Memory B cell (primary cell): ENCODE measurements at regions not wholly inside any gene's neighbourhood (a gene's known extent, or its start where the extent isn't known, plus 50 kb on each side); places are given as distances from the start of the nearest gene placed in this dataset.

Source experiments
- ATAC-seq: fragments of 150-1000 bp; cut with Tn5 transposase; 2 replicates; pipeline ENCODE4 v1.10.0; 2021; ENCODE audit warnings: low read depth, mild to moderate bottlenecking, moderate library complexity
- DNase-seq, 2 donors: peaks; one replicate each; pipeline ENCODE4 v3.0.0; 2022; ENCODE audit warnings: low spot score in 2 of 2
- H3K27ac Mint-ChIP-seq: one replicate; pipeline ENCODE4 v1.8.0; 2022; ENCODE audit warnings: mild to moderate bottlenecking, moderate library complexity, mixed read lengths
- H3K27me3 Mint-ChIP-seq: one replicate; pipeline ENCODE4 v1.8.0; 2022; ENCODE audit warnings: mixed read lengths
- H3K36me3 Mint-ChIP-seq: one replicate; pipeline ENCODE4 v1.8.0; 2022; ENCODE audit warnings: mild to moderate bottlenecking, mixed read lengths
- H3K4me1 Mint-ChIP-seq: one replicate; pipeline ENCODE4 v1.8.0; 2022; ENCODE audit warnings: mixed read lengths
- H3K4me3 Mint-ChIP-seq: one replicate; pipeline ENCODE4 v1.8.0; 2022; ENCODE audit warnings: mild to moderate bottlenecking, moderate library complexity, mixed read lengths
- H3K9me3 Mint-ChIP-seq: one replicate; pipeline ENCODE4 v1.8.0; 2022; ENCODE audit warnings: mixed read lengths

DNA sequence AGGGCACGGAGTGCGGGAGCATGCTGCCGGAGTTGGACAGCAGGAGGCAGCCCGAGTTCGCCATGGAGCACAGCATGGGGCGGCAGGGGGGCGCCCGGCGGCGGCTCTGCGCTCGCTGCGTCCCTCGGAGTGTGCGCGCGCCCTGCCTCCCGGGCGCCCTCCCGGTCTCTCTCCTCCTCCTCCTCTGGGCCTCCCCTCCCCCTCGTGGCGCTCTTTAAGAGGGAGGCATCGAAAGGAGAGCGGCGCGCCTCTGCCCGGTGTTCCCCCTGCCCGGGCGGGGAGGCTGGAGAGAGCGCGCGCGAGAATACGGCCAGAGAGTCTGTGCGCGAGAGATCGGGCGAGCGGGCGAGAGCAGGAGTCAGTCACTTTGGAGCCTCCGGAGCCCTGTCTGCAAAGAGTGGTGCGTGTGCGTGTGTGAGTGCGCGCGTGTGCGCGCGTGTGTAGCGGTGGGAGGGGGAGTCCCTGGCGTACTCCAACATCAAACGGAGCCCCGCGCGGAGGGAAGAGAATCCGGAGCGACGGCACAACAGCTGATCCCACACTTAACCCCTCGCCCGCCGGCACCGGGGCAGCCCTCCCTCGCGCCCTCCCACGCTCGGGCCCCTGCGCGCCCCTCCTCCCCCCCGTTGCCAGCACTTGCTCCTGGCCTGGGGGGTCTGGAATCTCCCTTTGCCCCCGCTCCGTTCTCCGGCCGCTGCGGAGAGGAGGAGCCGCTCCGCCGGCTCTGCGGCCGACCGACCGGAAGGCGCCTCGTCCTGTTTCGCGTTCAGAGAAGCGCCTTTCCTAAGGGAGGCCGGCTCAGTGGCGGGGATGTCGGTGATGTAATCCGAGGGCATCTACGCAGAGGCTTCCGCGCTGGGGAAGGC is 108.9 kb downstream of the ENGASE start:
- H3K36me3 Mint-ChIP-seq: no peaks in the 10 kb centered on the region
- peaks cover 3% of the 10 kb centered on the region for H3K4me1 Mint-ChIP-seq
- H3K9me3 Mint-ChIP-seq: no peaks in the 10 kb centered on the region
- H3K27me3 Mint-ChIP-seq: peaks cover 23% of the 10 kb centered on the region
- ATAC-seq (no peak), DNase-seq (no peak)
- peak overlapping the region; percentile 63 for H3K4me3 Mint-ChIP-seq
- H3K27ac Mint-ChIP-seq: no peak overlapping the region

DNA sequence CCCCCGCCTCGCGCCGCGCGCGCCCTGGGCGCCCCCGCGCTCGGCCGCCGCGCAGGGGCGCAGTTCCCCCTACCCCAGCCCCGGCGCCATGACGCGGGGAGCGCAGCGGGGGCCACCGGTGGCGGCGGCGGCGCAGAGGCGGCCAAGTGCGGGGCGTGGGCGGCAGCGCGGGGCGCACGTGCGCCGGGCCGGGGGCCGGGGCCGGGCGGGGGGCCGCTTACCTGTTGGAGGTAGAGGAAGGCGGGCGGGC is 108.3 kb downstream of the ENGASE start:
- H3K4me1 Mint-ChIP-seq: peaks cover 3% of the 10 kb centered on the region
- DNase-seq (no peak), ATAC-seq (no peak)
- peaks cover 23% of the 10 kb centered on the region for H3K27me3 Mint-ChIP-seq
- no peak overlapping the region for H3K27ac Mint-ChIP-seq
- no peaks in the 10 kb centered on the region for H3K36me3 Mint-ChIP-seq
- H3K9me3 Mint-ChIP-seq: no peaks in the 10 kb centered on the region
- no peak overlapping the region for H3K4me3 Mint-ChIP-seq

DNA sequence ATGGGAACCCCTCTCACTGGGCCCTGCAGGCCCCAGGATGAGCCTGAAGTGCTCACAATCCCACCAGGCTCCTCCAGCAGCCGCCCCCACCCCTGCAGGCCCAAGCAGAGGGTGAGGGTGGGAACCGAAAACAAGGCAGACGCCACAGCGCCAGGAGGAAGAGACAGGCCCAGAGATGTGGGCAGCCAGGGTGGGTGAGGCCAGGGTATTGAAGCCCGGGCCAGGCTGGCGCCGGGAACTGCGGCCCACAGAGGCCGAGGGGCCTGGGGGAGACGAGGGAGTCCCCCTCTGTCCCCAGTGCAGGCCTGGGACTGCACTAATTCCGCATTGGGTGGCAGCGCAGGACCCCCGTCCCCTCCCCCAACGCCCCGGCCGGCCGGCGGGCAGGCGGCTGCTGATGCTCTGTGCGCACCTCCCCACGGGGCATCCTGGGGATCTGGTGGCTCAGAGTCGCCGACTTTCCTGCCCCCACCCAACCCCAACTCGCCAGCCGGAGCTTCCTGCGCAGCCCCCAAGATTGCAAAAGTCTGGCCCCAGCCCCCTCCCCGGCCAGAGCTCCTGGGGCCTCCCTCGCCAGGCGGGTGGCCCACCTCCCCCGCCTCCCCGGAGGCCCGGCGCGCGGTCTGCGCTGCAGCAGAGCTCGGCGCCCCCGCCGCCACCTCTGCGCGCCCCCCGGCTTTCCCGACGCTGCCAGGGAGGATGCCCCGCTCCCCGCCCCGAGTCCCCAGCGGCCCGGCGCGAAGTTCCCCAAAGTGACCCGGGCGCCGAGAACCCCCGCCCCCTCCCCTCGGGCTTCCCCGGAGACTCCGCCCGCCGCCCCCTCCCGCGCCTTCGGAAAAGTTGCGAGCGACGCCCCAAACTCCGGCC is 107.8 kb downstream of the ENGASE start:
- Mint-ChIP-seq H3K4me3 (no peak overlapping the region), H3K27ac (no peak overlapping the region), H3K27me3 (peaks cover 21% of the 10 kb centered on the region), H3K9me3 (no peaks in the 10 kb centered on the region), H3K36me3 (no peaks in the 10 kb centered on the region), H3K4me1 (peaks cover 3% of the 10 kb centered on the region)
- ATAC-seq: no peak
- DNase-seq: no peak

DNA sequence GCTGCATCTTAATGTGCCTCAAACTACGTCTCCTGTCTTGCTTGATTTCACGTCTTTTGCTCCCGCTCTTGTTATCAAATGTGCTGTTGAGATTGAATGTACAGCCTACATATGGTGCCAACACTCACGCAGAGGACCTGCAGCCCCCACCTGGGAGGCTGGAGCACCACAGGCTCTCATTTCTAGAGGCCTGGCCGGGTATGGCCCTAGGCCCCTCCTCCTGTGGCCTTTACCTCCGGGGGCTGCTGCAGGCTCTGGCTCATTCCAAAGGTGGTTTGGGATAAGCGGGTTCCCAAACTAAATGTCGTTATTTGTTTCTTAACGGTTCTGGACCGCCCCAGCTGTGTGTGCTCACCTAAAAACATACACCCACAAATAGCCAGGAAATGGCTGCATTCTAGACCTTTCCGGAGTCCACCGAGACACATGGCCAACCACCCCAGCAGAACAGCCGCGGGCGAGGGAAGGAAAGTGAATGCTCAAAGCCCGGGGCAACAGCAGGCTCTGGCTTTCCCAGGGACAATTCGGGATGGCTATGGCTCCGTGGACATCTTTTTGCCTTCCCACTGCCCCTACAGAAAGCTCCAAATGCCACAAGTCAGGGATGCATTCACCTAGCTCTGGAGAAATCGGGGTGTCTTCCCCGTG is 105.9 kb downstream of the ENGASE start:
- Mint-ChIP-seq H3K9me3 (no peaks in the 10 kb centered on the region), H3K4me3 (no peak overlapping the region), H3K4me1 (peaks cover 3% of the 10 kb centered on the region), H3K36me3 (no peaks in the 10 kb centered on the region), H3K27ac (no peak overlapping the region), H3K27me3 (peaks cover 23% of the 10 kb centered on the region)
- no peak for DNase-seq
- no peak for ATAC-seq

DNA sequence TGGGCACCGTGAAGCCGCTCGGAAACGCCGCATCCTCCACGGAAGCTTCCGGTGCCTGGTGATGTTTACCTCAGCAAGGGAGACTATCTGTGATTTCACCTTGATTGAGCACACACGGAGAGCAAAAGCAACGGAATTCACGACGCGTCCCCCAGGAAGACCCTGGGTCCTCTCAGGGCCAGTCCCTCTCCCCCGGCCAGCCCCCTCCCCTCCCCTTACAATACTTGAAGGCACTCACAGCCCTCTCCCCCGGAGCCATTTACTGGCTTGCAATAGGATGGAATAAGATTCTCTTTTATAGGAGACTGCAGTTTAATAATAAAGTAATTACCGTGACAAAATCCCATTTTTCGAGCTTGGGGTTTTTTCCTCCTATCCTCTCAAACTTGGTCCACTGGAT is 104.7 kb downstream of the ENGASE start:
- Mint-ChIP-seq H3K4me1 (peaks cover 3% of the 10 kb centered on the region), H3K9me3 (no peaks in the 10 kb centered on the region), H3K27ac (no peak overlapping the region), H3K27me3 (peaks cover 19% of the 10 kb centered on the region), H3K36me3 (no peaks in the 10 kb centered on the region), H3K4me3 (no peak overlapping the region)
- ATAC-seq (no peak), DNase-seq (no peak)

DNA sequence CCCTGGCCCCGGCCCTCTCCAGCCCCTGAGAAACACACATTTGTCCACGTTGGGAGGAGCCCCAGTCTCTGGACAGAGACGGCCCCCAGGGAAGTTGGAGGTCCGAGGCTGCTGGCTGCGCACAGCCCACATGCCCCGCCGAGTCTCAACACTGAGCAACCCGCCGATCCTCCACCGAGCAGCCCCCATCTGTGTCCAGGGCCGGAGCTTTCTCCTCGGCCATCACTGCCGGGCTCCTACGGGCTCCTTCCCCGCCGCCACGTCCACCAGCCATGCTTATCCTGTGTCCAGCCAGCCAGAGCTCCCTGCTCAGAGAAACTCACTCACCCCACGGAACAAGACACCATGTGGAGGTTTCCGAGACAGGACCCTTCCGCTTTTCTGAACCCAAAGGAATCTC is 103.3 kb downstream of the ENGASE start:
- no peak for DNase-seq
- H3K9me3 Mint-ChIP-seq: no peaks in the 10 kb centered on the region

DNA sequence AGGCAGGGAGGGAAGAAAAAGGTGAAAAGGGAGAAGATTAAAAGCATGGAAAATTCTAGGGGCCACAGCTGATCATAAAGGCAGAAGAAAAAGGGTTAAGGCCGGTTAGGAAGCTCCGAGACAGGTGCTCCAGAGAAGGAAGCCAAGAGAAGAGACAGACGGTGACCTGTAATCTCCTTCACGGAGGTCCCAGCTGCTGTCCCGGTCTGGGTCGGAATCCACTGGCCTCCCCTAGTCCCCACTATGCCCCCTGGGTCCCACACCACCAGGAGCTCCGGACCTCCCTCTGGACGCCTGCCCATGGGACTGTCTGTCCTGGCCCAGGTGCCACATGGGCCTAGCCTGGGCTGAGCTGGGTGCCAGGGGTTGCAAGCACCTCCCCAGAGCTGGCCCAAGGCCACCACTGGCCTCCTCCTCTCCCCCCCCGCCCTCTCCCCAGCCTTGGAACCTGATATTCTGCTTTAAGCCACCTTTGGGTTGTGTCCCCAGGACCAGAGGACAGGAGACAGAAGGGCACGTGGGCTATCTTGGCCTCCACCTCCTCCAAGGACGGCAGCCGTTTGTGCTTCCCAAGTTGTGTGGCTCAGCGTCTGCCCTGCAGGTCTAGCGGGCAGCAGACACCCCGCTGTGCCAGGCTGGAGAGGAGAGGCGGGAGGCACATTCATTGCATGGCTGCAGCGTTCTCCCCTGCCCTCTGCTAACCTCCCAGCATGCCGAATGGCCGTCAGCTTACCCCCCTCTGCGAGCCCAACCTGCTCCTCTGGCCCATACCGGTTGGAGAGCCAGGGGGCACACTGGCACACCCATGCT is 102.4 kb downstream of the ENGASE start:
- no peaks in the 10 kb centered on the region for H3K4me1 Mint-ChIP-seq
- no peak for ATAC-seq

More for the DNA sequence above, 103.3 kb downstream of the ENGASE start:
- H3K4me3 Mint-ChIP-seq: no peak overlapping the region
- ATAC-seq: no peak
- H3K4me1 Mint-ChIP-seq: no peaks in the 10 kb centered on the region
- no peaks in the 10 kb centered on the region for H3K36me3 Mint-ChIP-seq
- peaks cover 16% of the 10 kb centered on the region for H3K27me3 Mint-ChIP-seq
- H3K27ac Mint-ChIP-seq: no peak overlapping the region

DNA sequence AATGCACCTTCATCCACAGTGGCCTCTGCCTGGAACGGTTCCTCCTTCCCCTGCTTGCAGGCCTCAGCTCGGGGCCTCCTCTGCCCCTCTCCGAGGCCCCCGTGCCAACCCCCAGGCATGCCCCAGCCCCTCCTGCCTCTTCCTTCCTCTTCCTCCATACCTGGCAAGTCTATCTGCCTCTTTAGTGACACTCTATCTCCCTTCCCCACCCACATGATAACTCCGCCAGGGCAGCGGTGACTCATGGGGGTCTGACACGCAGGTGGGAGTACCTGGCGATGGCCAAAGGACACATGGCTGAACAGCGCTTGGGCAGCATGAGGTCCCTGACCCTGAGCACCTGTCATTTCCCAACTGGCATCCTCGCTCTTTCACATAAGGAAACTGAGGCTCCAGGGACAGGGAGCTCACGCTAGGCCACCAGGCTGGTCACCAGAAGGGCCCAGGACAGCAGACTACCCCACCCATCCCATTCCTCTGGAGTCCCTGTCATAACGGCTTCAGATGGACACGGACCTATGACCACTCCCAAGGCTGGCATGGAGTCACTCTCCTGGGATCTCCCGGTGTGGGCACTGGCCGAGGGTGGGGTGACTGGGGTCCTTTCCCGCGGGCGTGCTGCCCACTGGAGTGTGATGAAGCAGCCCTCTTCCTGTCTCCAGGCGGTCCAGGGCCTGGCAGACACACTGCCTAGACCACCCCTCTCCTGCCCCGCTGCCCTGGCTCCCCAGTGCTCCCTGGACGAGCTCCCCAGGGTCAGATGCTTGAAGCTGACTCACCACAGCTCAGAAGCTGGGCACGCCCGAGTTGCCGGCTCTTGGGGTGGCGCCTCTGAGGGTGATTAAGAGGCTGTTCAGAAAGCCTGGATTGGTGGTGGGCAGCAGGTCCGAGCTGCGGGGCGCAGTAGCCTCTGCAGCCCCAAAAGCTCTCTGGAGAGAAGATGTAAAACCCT is 100.6 kb downstream of the ENGASE start:
- peaks cover 10% of the 10 kb centered on the region for H3K27me3 Mint-ChIP-seq

More for the DNA sequence above, 102.4 kb downstream of the ENGASE start:
- DNase-seq: no peak
- Mint-ChIP-seq H3K27me3 (peaks cover 15% of the 10 kb centered on the region), H3K27ac (no peak overlapping the region), H3K9me3 (no peaks in the 10 kb centered on the region), H3K36me3 (no peaks in the 10 kb centered on the region), H3K4me3 (no peak overlapping the region)

DNA sequence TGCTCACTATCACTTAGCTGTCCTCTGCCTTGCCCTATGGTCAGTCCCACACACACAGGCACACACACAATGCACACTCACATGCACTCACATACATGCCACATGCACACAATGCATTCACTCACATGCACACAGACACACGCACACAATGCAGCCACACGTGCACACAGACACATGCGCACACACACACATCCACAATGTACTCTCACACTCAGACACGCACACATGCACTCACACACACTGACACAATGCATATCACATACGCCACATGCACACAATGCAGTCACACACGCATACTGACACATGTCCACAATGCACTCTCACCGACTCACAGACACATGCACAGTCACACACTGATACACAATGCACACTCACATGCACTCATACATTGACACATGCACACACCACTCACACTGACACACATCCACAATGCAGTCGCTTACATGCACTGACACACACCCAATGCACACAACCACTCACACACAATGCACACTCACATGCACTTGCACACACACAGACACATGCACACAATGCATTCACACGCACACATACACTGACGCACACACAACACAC is 99.7 kb downstream of the ENGASE start:
- Mint-ChIP-seq H3K27ac (no peak overlapping the region), H3K36me3 (no peaks in the 10 kb centered on the region)

More for the DNA sequence above, 100.6 kb downstream of the ENGASE start:
- Mint-ChIP-seq H3K4me3 (no peak overlapping the region), H3K4me1 (no peaks in the 10 kb centered on the region), H3K36me3 (no peaks in the 10 kb centered on the region), H3K27ac (no peak overlapping the region), H3K9me3 (no peaks in the 10 kb centered on the region)
- no peak for DNase-seq
- ATAC-seq: no peak

DNA sequence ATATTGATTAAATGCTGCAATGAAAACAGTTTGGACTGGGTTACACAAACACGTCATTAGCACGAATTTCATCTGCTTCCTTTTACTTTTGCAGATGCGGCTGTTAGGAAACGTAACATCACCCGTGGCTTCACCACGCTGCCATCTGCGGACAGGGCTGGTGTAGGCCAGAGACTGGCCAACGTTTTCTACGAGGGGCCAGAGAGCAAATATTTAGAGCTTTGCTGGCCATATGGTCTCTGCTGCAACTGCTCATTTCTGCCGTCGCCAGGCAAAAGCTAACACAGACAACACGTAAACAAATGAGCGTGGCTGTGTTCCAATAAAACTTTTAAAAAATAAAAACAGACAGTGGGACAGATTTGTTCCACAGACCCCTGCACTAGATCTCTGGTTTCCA is 96.6 kb downstream of the ENGASE start:
- ATAC-seq (no peak), DNase-seq (no peak)
- H3K36me3 Mint-ChIP-seq: no peaks in the 10 kb centered on the region
- H3K9me3 Mint-ChIP-seq: no peaks in the 10 kb centered on the region
- no peak overlapping the region for H3K27ac Mint-ChIP-seq
- H3K4me3 Mint-ChIP-seq: no peak overlapping the region
- no peaks in the 10 kb centered on the region for H3K4me1 Mint-ChIP-seq
- H3K27me3 Mint-ChIP-seq: peaks cover 10% of the 10 kb centered on the region

More for the DNA sequence above, 99.7 kb downstream of the ENGASE start:
- no peak for ATAC-seq
- peaks cover 14% of the 10 kb centered on the region for H3K27me3 Mint-ChIP-seq
- H3K4me1 Mint-ChIP-seq: no peaks in the 10 kb centered on the region
- DNase-seq: no peak
- H3K9me3 Mint-ChIP-seq: no peaks in the 10 kb centered on the region
- no peak overlapping the region for H3K4me3 Mint-ChIP-seq

DNA sequence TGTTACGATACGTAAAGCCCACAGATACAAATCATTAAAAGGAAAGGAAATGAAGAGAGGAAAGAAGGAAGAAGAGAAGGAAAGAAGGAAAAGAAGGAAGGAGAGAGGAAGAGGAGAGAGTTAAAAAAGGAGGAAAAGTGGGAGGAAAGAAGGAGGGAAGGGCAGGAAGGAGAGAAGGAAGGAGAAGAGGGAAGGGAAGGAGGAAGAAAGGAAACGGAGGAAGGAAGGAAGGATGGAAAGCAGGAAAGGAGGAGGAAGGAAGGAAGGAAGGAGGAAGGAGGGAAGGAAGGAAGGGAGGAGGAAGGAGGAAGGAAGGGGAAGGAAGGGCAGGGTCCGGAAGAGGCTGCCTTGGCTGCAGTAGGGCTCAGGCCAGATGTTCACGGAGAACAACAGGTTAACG is 95.2 kb downstream of the ENGASE start:
- Mint-ChIP-seq H3K4me3 (no peak overlapping the region), H3K27me3 (peaks cover 10% of the 10 kb centered on the region), H3K4me1 (no peaks in the 10 kb centered on the region), H3K27ac (no peak overlapping the region), H3K36me3 (no peaks in the 10 kb centered on the region), H3K9me3 (no peaks in the 10 kb centered on the region)
- DNase-seq: no peak
- ATAC-seq: no peak

DNA sequence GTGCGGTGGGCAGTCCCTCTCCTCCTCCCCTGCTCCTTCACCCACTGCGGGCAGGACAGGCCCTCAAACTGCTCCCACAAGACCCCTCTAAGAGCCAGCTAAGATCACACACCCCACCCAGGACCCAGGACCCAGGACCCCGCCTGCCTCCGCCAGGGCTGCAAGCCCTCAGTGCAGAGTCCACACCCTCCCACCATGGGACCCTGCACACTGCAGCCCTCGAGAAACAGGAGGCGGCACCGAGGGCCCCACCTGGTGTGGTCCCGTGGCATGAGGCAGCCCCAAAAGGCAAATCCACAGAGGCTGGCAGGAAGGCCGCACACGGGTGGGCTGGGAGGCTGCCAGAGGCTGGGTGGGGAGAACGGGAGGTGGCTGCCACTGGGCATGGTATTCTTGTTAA is 94.7 kb downstream of the ENGASE start:
- H3K27ac Mint-ChIP-seq: no peak overlapping the region
- no peaks in the 10 kb centered on the region for H3K4me1 Mint-ChIP-seq
- H3K4me3 Mint-ChIP-seq: no peak overlapping the region
- ATAC-seq (no peak), DNase-seq (no peak)
- no peaks in the 10 kb centered on the region for H3K36me3 Mint-ChIP-seq
- no peaks in the 10 kb centered on the region for H3K9me3 Mint-ChIP-seq
- peaks cover 8% of the 10 kb centered on the region for H3K27me3 Mint-ChIP-seq
